ENCODE measurements at regions not wholly inside any gene's neighbourhood (a gene's known extent, or its start where the extent isn't known, plus 50 kb on each side); places are given as distances from the start of the nearest gene placed in this dataset.

DNA sequence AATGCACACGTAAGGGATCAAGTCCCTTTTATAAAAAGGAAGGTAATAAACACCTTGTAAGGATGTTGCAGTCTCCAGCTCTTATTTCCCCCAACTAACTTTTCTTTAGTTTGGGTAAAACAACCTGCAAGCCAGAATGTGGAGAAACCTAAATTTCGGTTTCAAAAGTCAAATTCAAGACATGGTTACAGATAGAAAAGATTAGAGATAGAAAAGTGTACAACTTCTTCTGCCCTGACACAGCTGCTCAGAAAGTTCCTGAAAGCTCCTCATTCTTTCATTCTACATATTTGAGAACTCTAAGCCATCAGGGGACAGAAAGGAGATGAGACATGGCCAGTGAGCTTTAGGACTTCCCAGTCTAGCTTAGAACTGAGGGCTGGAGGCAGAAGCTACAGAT lies 574.9 kb downstream of the DIPK2A start:
- H3K9me3 Mint-ChIP-seq, result peaks cover 0 to 2% of the 10 kb centered on the region in 2 donors
- H3K27ac Mint-ChIP-seq, result no peak overlapping the region
- ATAC-seq (replicated peaks), result no peak
- H3K4me3 Mint-ChIP-seq, result no peak overlapping the region
- no peaks in the 10 kb centered on the region for H3K36me3 Mint-ChIP-seq (ENCODE audit: insufficient read depth)
- DNase-seq, result no peak
- H3K27me3 Mint-ChIP-seq, result no peaks in the 10 kb centered on the region
- no peaks in the 10 kb centered on the region for H3K4me1 Mint-ChIP-seq (ENCODE audit: low read depth in 2 of 2)

DNA sequence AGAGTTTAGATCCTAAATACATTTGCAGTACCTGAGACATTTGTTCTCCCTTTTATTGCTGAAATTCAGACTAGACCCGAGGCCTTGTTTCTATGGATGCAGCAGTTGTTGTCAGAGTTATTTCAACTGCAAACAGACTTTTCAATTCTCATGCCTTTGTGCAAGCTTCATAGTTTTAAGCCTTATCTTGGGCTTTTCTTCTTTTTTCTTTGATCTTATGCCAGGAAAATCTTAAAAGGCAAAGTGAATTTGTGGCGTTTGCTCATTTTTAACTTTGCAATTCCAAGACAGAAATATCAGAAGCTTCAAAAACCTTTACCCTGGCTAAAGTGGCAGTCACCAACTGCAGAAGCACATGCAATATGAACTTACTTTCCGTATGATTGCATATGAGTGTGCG lies 576.7 kb downstream of the DIPK2A start:
- Mint-ChIP-seq H3K27ac (no peak overlapping the region), H3K4me1 (ENCODE audit: low read depth in 2 of 2) (no peaks in the 10 kb centered on the region), H3K4me3 (no peak overlapping the region), H3K27me3 (no peaks in the 10 kb centered on the region), H3K36me3 (ENCODE audit: insufficient read depth) (no peaks in the 10 kb centered on the region), H3K9me3 (peaks cover 0 to 2% of the 10 kb centered on the region in 2 donors)
- no peak for ATAC-seq (replicated peaks)
- DNase-seq, result no peak

DNA sequence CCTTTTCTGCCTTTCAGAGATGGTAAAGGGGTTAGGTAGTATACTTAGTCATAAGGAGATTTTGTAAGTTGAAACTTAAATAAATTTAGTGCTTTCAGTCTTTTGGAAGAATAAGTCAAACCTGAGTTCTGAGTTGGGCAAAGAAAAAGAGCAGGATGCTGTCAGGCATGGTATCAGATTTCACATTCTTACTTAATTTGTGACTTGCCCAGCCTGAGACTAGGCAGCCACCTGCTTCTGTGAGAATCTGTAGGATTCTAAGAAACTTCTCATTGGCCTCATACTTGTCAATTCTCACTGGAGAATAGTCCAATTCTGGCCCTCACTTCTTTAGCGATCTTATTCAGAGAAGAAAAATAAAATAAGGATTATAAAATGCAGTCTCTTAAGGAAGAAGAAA lies 577.5 kb downstream of the DIPK2A start:
- H3K4me3 Mint-ChIP-seq, result no peak overlapping the region
- no peaks in the 10 kb centered on the region for H3K4me1 Mint-ChIP-seq (ENCODE audit: low read depth in 2 of 2)
- no peaks in the 10 kb centered on the region for H3K27me3 Mint-ChIP-seq
- no peaks in the 10 kb centered on the region for H3K36me3 Mint-ChIP-seq (ENCODE audit: insufficient read depth)
- DNase-seq, result no peak
- no peak for ATAC-seq (replicated peaks)
- H3K9me3 Mint-ChIP-seq, result peaks cover 0 to 2% of the 10 kb centered on the region in 2 donors
- H3K27ac Mint-ChIP-seq, result no peak overlapping the region

DNA sequence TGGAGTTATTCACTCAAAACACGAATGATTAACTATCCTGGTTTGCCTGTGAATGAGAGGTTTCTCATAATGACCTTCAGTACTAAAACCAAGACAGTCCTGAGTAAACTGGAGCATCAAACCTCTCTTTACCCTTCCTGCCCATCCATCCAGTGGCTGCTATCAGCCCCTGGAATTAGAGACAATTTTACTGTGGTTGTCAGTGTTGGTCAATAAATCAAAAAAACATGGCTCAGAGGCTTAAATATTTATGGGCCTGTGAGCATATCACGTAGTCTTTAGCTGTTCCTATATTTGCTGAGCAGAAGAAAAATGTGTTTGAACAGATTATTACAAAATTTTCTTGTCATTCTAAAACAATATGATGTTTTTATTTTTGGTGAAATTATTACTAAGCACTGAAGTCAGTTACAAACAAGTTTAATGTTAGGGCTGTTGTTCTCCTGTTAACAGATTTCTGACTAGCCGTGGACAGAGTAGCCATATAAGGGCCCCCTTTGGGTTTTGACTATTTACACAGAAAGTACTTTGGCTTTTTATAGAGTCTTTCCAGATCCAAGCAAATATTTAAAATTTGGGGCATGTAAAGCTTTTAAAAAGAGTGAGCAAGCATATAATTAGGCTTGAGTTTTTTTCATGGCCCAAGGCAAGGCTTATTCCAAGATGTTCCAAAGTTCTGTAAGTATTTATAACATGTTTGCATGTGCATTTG lies 580.9 kb downstream of the DIPK2A start:
- H3K9me3 Mint-ChIP-seq, result peaks cover 0 to 3% of the 10 kb centered on the region in 2 donors
- no peak overlapping the region for H3K27ac Mint-ChIP-seq
- ATAC-seq (replicated peaks) (no peak), DNase-seq (no peak)
- H3K27me3 Mint-ChIP-seq, result no peaks in the 10 kb centered on the region
- H3K4me1 Mint-ChIP-seq (ENCODE audit: low read depth in 2 of 2), result no peaks in the 10 kb centered on the region
- no peaks in the 10 kb centered on the region for H3K36me3 Mint-ChIP-seq (ENCODE audit: insufficient read depth)
- no peak overlapping the region for H3K4me3 Mint-ChIP-seq

DNA sequence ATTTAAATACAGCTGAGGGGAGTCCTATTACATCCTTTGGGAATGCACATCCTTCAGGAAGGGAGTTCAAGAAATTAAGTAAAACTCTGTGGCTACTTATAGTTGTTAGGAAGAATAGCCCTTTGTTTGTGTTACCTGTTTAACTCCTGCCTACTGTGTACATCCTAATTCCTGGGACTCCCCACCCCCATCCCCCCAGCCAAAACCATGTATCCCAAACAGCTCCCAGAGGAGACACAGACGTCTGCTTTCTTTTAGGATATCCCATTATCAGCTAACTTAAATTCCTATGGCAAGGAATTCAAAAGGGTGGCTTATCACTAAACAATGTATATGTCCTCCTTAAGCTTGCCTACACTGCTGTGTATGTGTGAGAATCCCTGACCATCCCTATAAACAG lies 581.7 kb downstream of the DIPK2A start:
- H3K9me3 Mint-ChIP-seq, result peaks cover 0 to 3% of the 10 kb centered on the region in 2 donors
- no peaks in the 10 kb centered on the region for H3K27me3 Mint-ChIP-seq
- no peaks in the 10 kb centered on the region for H3K4me1 Mint-ChIP-seq (ENCODE audit: low read depth in 2 of 2)
- no peak for DNase-seq
- ATAC-seq (replicated peaks), result no peak
- H3K27ac Mint-ChIP-seq, result no peak overlapping the region
- H3K4me3 Mint-ChIP-seq, result no peak overlapping the region
- no peaks in the 10 kb centered on the region for H3K36me3 Mint-ChIP-seq (ENCODE audit: insufficient read depth)

DNA sequence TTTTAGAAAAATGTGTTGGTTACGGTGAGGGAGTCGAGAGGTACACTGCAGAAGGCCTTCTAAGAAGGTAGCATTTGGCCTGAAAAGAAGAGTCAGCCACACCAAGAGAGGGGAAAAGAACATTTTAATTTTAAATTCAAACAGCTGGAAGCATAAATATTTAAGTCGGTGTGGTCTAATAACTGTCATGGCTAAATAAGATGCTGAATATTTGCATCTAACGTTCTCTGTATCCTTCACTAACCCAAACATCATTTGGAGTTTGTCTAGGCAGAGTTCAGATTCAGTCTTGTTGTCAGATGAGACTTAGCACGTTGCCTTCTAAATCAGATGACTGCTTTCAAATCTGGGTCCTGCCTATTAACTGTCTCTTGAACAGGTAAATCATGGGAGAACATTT lies 583.3 kb downstream of the DIPK2A start:
- Mint-ChIP-seq H3K27me3 (no peaks in the 10 kb centered on the region), H3K27ac (no peak overlapping the region), H3K9me3 (peaks cover 0 to 1% of the 10 kb centered on the region in 2 donors), H3K4me3 (no peak overlapping the region), H3K4me1 (ENCODE audit: low read depth in 2 of 2) (no peaks in the 10 kb centered on the region), H3K36me3 (ENCODE audit: insufficient read depth) (no peaks in the 10 kb centered on the region)
- DNase-seq (no peak), ATAC-seq (replicated peaks) (no peak)

DNA sequence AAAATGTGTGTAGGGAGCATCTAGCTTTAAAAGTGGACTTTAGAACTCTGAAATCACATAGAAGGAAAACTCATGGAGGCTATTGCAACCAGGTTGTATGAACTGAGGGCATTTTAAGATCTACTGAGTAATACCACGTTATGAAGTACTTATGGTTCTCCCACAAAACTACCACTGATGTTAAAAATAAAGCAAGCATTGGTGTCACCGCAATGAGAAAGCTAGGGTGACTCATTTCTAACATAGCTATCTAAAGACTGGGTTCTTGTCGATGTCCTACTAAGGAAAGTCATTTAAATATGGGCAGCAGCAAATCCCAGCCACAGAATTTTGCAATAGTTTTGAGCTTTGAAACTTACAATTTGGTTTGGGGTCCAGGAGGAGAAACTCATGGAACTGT lies 584.8 kb downstream of the DIPK2A start:
- H3K27ac Mint-ChIP-seq, result no peak overlapping the region
- no peaks in the 10 kb centered on the region for H3K36me3 Mint-ChIP-seq (ENCODE audit: insufficient read depth)
- H3K4me3 Mint-ChIP-seq, result no peak overlapping the region
- DNase-seq (no peak), ATAC-seq (replicated peaks) (no peak)
- H3K27me3 Mint-ChIP-seq, result no peaks in the 10 kb centered on the region
- no peaks in the 10 kb centered on the region for H3K4me1 Mint-ChIP-seq (ENCODE audit: low read depth in 2 of 2)
- H3K9me3 Mint-ChIP-seq, result peaks cover 0 to 1% of the 10 kb centered on the region in 2 donors

DNA sequence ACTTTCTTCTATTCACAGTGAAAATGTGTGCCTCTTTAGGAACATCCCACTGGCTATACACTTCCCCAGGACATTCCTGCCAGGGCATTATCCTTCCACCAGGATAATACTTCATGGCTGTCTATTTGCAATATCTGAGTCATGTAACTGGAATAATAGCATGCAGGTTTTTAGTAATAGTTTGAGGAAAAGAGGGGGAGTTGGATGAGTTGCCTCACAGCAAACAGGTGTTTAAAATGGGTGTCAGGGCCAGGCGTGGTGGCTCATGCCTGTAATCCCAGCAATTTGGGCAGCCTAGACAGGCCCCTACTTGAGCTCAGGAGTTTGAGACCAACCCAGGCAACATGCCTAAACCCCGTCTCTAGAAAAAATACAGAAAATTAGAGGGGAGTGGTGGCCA lies 585.9 kb downstream of the DIPK2A start:
- no peaks in the 10 kb centered on the region for H3K27me3 Mint-ChIP-seq
- H3K9me3 Mint-ChIP-seq, result peaks cover 0 to 1% of the 10 kb centered on the region in 2 donors
- no peak overlapping the region for H3K4me3 Mint-ChIP-seq
- H3K36me3 Mint-ChIP-seq (ENCODE audit: insufficient read depth), result peaks cover 2% of the 10 kb centered on the region
- no peaks in the 10 kb centered on the region for H3K4me1 Mint-ChIP-seq (ENCODE audit: low read depth in 2 of 2)
- DNase-seq (no peak), ATAC-seq (replicated peaks) (no peak)
- H3K27ac Mint-ChIP-seq, result no peak overlapping the region

DNA sequence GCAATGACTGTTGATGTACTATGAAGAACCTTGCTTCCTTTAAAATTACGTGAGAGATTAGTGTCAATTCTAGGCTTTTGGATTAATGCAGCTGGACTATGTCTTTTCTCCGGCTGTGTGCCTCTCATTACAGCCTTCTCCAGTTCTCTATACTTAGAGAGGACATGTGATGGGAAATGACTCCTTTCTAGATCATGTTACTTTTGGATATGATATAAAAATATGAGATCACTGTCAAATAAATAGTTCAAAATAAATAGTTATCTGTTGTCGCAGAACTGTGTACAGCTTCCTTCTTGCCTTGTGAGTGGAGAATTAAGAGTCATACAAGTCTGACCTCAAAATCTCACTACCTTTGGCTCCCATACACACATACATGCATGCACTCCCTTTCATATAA lies 592.4 kb downstream of the DIPK2A start:
- Mint-ChIP-seq H3K27me3 (no peaks in the 10 kb centered on the region), H3K4me3 (no peak overlapping the region), H3K27ac (no peak overlapping the region), H3K4me1 (ENCODE audit: low read depth in 2 of 2) (no peaks in the 10 kb centered on the region), H3K36me3 (ENCODE audit: insufficient read depth) (peaks cover 2% of the 10 kb centered on the region), H3K9me3 (no peaks in the 10 kb centered on the region)
- ATAC-seq (replicated peaks), result no peak
- DNase-seq, result no peak

DNA sequence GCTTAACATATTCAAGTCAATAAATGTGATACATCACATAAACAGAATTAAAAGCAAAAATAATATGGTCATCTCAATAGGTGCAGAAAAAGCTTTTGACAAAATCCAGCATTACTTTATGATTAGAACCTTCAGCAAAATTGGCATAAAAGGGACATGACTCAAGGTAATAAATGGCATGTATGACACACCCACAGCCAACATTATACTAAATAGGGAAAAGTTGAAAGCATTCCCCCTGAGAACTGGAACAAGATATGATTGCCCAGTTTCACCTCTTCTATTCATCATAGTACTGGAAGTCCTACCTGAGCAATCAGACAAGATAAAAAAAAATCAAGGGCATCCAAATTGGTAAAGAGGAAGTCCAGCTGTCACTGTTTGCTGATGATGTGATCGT lies 594.7 kb downstream of the DIPK2A start:
- Mint-ChIP-seq H3K36me3 (ENCODE audit: insufficient read depth) (peaks cover 2% of the 10 kb centered on the region), H3K27ac (no peak overlapping the region), H3K9me3 (peaks cover 0 to 3% of the 10 kb centered on the region in 2 donors), H3K4me1 (ENCODE audit: low read depth in 2 of 2) (no peaks in the 10 kb centered on the region), H3K4me3 (no peak overlapping the region), H3K27me3 (no peaks in the 10 kb centered on the region)
- ATAC-seq (replicated peaks) (no peak), DNase-seq (no peak)

DNA sequence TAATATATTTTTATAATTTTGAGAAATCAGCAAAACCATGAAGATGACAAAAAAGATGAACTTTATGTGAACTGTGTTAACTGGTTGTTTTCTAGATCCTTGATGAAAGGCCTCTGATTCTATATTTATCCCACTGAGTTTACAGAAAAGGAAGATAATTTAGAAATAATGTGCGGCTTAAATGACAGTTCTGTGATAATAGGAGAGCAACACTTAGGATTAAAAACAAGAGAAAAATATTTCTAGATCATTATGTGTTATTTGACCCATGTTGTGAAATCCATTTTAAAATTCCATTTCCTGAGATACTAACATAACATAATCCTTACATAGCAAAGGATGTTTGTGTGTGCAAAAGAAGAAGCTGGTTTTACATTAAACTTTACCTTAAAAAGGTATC lies 598.0 kb downstream of the DIPK2A start:
- Mint-ChIP-seq H3K9me3 (peaks cover 2 to 17% of the 10 kb centered on the region in 2 donors), H3K27ac (no peak overlapping the region), H3K4me3 (no peak overlapping the region), H3K4me1 (ENCODE audit: low read depth in 2 of 2) (no peaks in the 10 kb centered on the region), H3K27me3 (no peaks in the 10 kb centered on the region), H3K36me3 (ENCODE audit: insufficient read depth) (no peaks in the 10 kb centered on the region)
- DNase-seq, result no peak
- ATAC-seq (replicated peaks), result no peak

DNA sequence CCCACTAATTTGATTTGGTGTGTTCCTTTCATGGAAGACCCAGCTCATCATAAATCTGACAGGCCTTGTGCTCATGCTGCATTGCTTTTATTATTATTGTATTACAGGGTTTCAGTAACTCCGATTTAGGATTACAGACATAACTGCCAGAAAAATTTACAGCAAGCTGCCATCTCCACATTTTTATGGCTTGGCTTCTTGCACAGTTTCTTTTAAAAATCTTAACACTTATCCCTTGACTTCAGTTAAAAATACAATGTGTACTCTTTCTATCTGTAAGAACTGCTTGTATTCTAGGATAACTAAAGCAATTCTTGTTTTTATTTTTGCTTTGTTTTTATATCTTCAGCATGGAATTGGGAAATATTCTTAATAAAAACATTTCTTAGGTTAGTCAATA lies 612.2 kb downstream of the DIPK2A start:
- ATAC-seq (replicated peaks) (no peak), DNase-seq (no peak)
- H3K9me3 Mint-ChIP-seq, result peaks cover 3 to 25% of the 10 kb centered on the region in 2 donors
- H3K4me1 Mint-ChIP-seq (ENCODE audit: low read depth in 2 of 2), result no peaks in the 10 kb centered on the region
- H3K27ac Mint-ChIP-seq, result no peak overlapping the region
- no peak overlapping the region for H3K4me3 Mint-ChIP-seq
- H3K27me3 Mint-ChIP-seq, result no peaks in the 10 kb centered on the region
- no peaks in the 10 kb centered on the region for H3K36me3 Mint-ChIP-seq (ENCODE audit: insufficient read depth)

DNA sequence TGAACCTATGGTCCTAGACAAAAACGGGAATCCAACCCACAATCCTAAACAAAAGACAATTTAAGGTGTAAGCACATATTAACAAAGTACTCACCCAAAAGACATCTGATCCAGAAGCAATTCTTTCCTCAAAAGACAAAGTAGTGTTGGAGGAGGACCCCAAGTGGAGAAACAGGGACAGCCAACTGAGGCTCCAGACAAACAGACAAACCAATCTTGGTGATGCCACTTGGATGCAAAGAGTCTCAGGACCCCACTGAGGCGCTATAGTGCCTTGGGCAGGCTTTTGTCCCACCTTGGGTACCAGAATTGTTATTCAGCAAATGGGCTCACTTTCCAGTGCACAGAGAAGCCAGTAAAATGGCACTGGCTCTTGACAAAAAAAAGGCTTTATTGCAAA lies 613.8 kb downstream of the DIPK2A start:
- H3K4me1 Mint-ChIP-seq (ENCODE audit: low read depth in 2 of 2), result no peaks in the 10 kb centered on the region
- DNase-seq (no peak), ATAC-seq (replicated peaks) (no peak)
- H3K27me3 Mint-ChIP-seq, result no peaks in the 10 kb centered on the region
- peaks cover 3 to 23% of the 10 kb centered on the region in 2 donors for H3K9me3 Mint-ChIP-seq
- no peaks in the 10 kb centered on the region for H3K36me3 Mint-ChIP-seq (ENCODE audit: insufficient read depth)
- H3K27ac Mint-ChIP-seq, result no peak overlapping the region
- H3K4me3 Mint-ChIP-seq, result no peak overlapping the region

DNA sequence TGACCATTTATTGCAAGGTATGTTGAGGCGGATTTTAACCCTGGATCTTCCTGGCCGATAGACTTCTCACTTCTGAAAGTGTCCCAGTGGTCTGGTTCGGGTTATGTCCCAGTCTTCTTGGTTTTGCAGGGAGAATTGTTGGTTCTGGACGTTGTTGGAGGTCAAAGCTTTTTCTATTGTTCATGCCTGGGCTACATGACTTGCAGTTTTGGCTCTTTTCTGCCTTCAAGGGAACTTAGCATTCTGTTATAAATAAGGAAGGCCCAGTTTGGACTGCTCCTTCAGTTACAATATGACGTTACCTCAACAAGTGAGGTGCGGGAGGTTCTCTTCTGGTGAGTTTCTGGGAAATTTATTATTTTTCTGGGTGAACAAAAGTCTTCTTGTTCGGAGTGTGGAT lies 614.3 kb downstream of the DIPK2A start:
- Mint-ChIP-seq H3K4me3 (no peak overlapping the region), H3K4me1 (ENCODE audit: low read depth in 2 of 2) (no peaks in the 10 kb centered on the region), H3K27ac (no peak overlapping the region), H3K9me3 (peaks cover 3 to 17% of the 10 kb centered on the region in 2 donors), H3K27me3 (no peaks in the 10 kb centered on the region), H3K36me3 (ENCODE audit: insufficient read depth) (no peaks in the 10 kb centered on the region)
- no peak for ATAC-seq (replicated peaks)
- DNase-seq, result no peak

DNA sequence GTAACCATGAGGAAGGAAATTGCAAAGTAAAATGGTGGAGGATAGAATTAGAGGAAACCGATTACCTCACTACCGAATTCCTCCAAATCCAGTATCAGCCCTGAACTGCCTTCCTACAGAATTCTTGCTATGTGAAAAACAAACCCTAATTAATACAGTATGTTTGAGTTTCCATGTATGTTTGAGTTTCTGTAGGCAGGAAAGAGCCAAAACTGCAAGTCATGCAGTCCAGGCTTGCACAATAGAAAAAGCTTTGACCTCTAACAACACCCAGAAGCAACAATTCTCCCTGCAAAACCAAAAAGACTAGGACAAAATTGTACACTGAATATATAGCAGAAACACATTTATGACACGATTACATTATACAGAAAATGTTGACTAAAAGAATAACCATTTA lies 614.8 kb downstream of the DIPK2A start:
- Mint-ChIP-seq H3K27ac (no peak overlapping the region), H3K36me3 (ENCODE audit: insufficient read depth) (no peaks in the 10 kb centered on the region), H3K27me3 (no peaks in the 10 kb centered on the region), H3K4me3 (no peak overlapping the region), H3K4me1 (ENCODE audit: low read depth in 2 of 2) (no peaks in the 10 kb centered on the region), H3K9me3 (peaks cover 3 to 17% of the 10 kb centered on the region in 2 donors)
- DNase-seq (no peak), ATAC-seq (replicated peaks) (no peak)
